Endothelial cell of umbilical vein (primary cell): ENCODE measurements at regions not wholly inside any gene's neighbourhood (a gene's known extent, or its start where the extent isn't known, plus 50 kb on each side); places are given as distances from the start of the nearest gene placed in this dataset.

Source experiments
- BruUV-seq: library from RNA; stranded (reverse); fragments of 400-500 nt; replicated peaks from 2 replicates; lab custom pipeline; 2021; lab: Mats Ljungman, UMichigan
- CTCF ChIA-PET: fragments of 300-600, 350-600 bp; sonication (Branson Sonifier 250); formaldehyde crosslinking; loops from one replicate; lab custom pipeline; 2021; ENCODE audit warnings: antibody characterized with exemption, inconsistent platforms; lab: Charles Lee
- POLR2A ChIA-PET: fragments of 300-600, 350-600 bp; sonication (Branson Sonifier 250); formaldehyde crosslinking; loops from one replicate; lab custom pipeline; 2021; ENCODE audit warnings: antibody characterized with exemption, inconsistent platforms; lab: Charles Lee
- DNase-seq: peaks from one replicate; pipeline ENCODE4 v3.0.0-alpha.2; 2011; ENCODE audit warnings: low read depth, low spot score
- FAIRE-seq: peaks from 2 replicates; lab custom pipeline; 2011; peaks lifted over from hg19 to GRCh38; lab: Jason Lieb, UNC
- H2AFZ ChIP-seq: 2 replicates; pipeline ENCODE4 v1.6.0; 2012; ENCODE audit warnings: low read depth, low read length, control low read depth, inconsistent platforms
- H3K27ac ChIP-seq: 2 replicates; pipeline ENCODE4 v1.5.1; 2011; ENCODE audit warnings: low read depth, mild to moderate bottlenecking, control low read depth, low read length, moderate library complexity; ENCODE audit not compliant: insufficient read depth
- H3K27me3 ChIP-seq, 2 experiments: 2 replicates each; pipeline versions ENCODE4 v1.6.0 to v1.6.1; 2011; ENCODE audit warnings: low read length in 2 of 2, mixed read lengths in 1 of 2; ENCODE audit not compliant: control insufficient read depth in 2 of 2, insufficient read depth in 2 of 2
- H3K36me3 ChIP-seq, 2 experiments: 2 replicates in 1 of 2; 3 replicates in 1 of 2; pipeline ENCODE4 v1.5.1; 2011; ENCODE audit warnings: low read length in 2 of 2, mild to moderate bottlenecking in 1 of 2, moderate library complexity in 1 of 2; ENCODE audit not compliant: control insufficient read depth in 2 of 2, insufficient read depth in 2 of 2; ENCODE audit errors: extremely low read depth in 1 of 2
- H3K4me1 ChIP-seq: 3 replicates; pipeline ENCODE4 v1.5.1; 2011; ENCODE audit warnings: mild to moderate bottlenecking, low read length; ENCODE audit not compliant: control insufficient read depth, insufficient read depth; ENCODE audit errors: extremely low read depth
- H3K4me2 ChIP-seq: 2 replicates; pipeline ENCODE4 v1.6.1; 2011; ENCODE audit warnings: low read length, control low read depth, mixed read lengths; ENCODE audit not compliant: insufficient read depth
- H3K4me3 ChIP-seq, 3 experiments: fragments of 200-600 bp in 1 of 3; sonication (generic), shearing (Covaris generic) in 1 of 3; replicated peaks in 1 of 3; 2 replicates each; pipeline ENCODE4 v1.5.1; 2011 to 2016; ENCODE audit warnings: control low read depth in 3 of 3, low read length in 3 of 3, mild to moderate bottlenecking in 2 of 3, inconsistent platforms in 1 of 3, low read depth in 1 of 3, moderate library complexity in 1 of 3; ENCODE audit not compliant: insufficient read depth in 1 of 3
- H3K79me2 ChIP-seq: 2 replicates; pipeline ENCODE4 v1.6.0; 2012; ENCODE audit warnings: low read length, inconsistent platforms; ENCODE audit not compliant: control insufficient read depth, insufficient read depth
- H3K9ac ChIP-seq: replicated peaks from 2 replicates; pipeline ENCODE3; 2011; ENCODE audit warnings: low read length, control low read depth; ENCODE audit not compliant: insufficient read depth; ENCODE audit errors: extremely low read depth
- H3K9me1 ChIP-seq: replicated peaks from 3 replicates; pipeline ENCODE4 v1.6.0; 2011; ENCODE audit warnings: mild to moderate bottlenecking, low read length; ENCODE audit not compliant: control insufficient read depth, insufficient read depth; ENCODE audit errors: extremely low read depth
- H3K9me3 ChIP-seq: replicated peaks from 2 replicates; pipeline ENCODE4 v1.5.1; 2012; ENCODE audit warnings: low read length, inconsistent platforms; ENCODE audit not compliant: control insufficient read depth, insufficient read depth
- H4K20me1 ChIP-seq: replicated peaks from 2 replicates; pipeline ENCODE3; 2011; ENCODE audit warnings: mild to moderate bottlenecking, low read length; ENCODE audit not compliant: control insufficient read depth, insufficient read depth; ENCODE audit errors: extremely low read depth
- CTCF ChIP-seq, 2 donors: IDR thresholded peaks; 1 replicate in 1 of 2; 2 replicates in 1 of 2; pipeline ENCODE4 v1.5.1; 2011; ENCODE audit warnings: low read length in 2 of 2, mild to moderate bottlenecking in 2 of 2, moderate library complexity in 2 of 2, control low read depth in 1 of 2, inconsistent platforms in 1 of 2, low read depth in 1 of 2; ENCODE audit not compliant: insufficient read depth in 1 of 2; ENCODE audit errors: extremely low read depth in 1 of 2
- FOS ChIP-seq: IDR thresholded peaks from 2 replicates; pipeline ENCODE4 v1.6.1; 2011; ENCODE audit warnings: mild to moderate bottlenecking, low read length, moderate library complexity, borderline replicate concordance; ENCODE audit not compliant: insufficient read depth
- JUN ChIP-seq: IDR thresholded peaks from 2 replicates; pipeline ENCODE4 v1.6.1; 2011; ENCODE audit warnings: borderline replicate concordance, low read depth; ENCODE audit not compliant: insufficient read length, insufficient read depth
- MYC ChIP-seq: IDR thresholded peaks from one replicate; pipeline ENCODE4 v1.6.1; 2011; ENCODE audit warnings: mild to moderate bottlenecking, low read depth, low read length
- POLR2A ChIP-seq: IDR thresholded peaks from 2 replicates; pipeline ENCODE4 v1.6.1; 2012; ENCODE audit warnings: low read depth, mild to moderate bottlenecking, control low read depth, low read length
- POLR2AphosphoS5 ChIP-seq: IDR thresholded peaks from 2 replicates; pipeline ENCODE4 v1.6.1; 2012; ENCODE audit warnings: low read depth, mild to moderate bottlenecking, control low read depth, low read length, moderate library complexity; ENCODE audit not compliant: insufficient read depth
- dilution Hi-C: fragments of 300-500 bp; cut with MboI; formaldehyde crosslinking; loops from one replicate; pipeline ENCODE4 v1.15.0; 2019; ENCODE audit warnings: low sequenced_read_pairs; ENCODE audit not compliant: extremely low pct_ligation_motif_present
- intact Hi-C: fragments of 100-400 bp; cut with micrococcal nuclease; formaldehyde crosslinking; loops from one replicate; pipeline ENCODE4 v1.10.0; 2022

GRCh38 chr4:81854406-81854805 is 382.7 kb upstream of the RASGEF1B start:
- CTCF ChIA-PET: no interaction called here
- no peak for DNase-seq
- no TSS peak for BruUV-seq
- Histone ChIP-seq H3K4me2 (no peak overlapping the region), H3K27me3 (no peaks in the 10 kb centered on the region), H3K36me3 (no peaks in the 10 kb centered on the region), H3K9me3 (no peaks in the 10 kb centered on the region), H4K20me1 (no peaks in the 10 kb centered on the region), H3K4me3 (no peak overlapping the region), H3K27ac (no peak overlapping the region), H3K4me1 (no peaks in the 10 kb centered on the region), H3K9me1 (no peaks in the 10 kb centered on the region), H2AFZ (no peak overlapping the region), H3K79me2 (no peaks in the 10 kb centered on the region), H3K9ac (no peak overlapping the region)
- intact Hi-C loops: no loop called here
- TF ChIP-seq JUN (no peak), MYC (no peak), POLR2A (no peak), POLR2AphosphoS5 (no peak), FOS (no peak)
- FAIRE-seq: no peak
- POLR2A ChIA-PET: no interaction called here
- dilution Hi-C loops: no loop called here

DNA sequence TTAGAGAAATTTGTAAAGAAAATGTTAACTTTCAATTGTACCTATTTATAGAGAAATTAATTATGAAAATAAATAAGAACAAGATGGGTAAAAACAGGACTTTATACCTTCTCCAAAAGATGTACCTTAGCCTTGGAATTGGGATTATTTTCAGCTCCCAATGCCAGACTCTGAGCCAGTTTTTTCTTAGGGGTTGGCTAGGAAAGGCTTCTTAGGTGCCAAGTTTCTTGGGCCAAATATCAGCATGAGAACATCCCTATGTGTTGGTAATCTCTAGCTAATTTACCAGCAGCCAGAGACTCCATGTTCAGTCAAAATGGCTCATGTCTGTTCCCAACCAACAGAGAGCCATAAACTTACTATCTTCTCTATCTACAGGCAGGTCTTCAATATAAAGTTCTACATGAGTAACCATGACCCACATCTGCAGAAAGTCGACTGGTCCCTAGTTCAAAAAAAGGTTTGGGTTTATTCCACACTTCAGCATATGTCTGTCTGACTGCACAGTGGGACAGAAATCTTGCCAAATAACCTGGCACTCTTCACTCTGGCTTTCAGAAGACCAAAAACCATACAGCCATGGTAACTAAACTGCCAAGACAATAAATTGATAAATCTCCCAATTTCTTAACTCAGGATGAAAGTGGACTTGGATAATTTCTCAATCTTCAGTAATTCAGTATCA is 380.5 kb upstream of the RASGEF1B start:
- dilution Hi-C loops (no loop called here), intact Hi-C loops (no loop called here)
- H3K4me1 ChIP-seq: no peaks in the 10 kb centered on the region
- no peak overlapping the region for H2AFZ ChIP-seq
- no peaks in the 10 kb centered on the region for H4K20me1 ChIP-seq
- no peaks in the 10 kb centered on the region for H3K36me3 ChIP-seq
- CTCF ChIA-PET: no interaction called here
- BruUV-seq: no TSS peak
- H3K9me3 ChIP-seq: no peaks in the 10 kb centered on the region
- no peak overlapping the region for H3K4me2 ChIP-seq
- no peak overlapping the region for H3K27ac ChIP-seq
- DNase-seq (no peak), FAIRE-seq (no peak)
- no peak for TF ChIP-seq MYC
- no peak for TF ChIP-seq CTCF (IDR thresholded peaks at IDR 0.05; ENCODE audit: extremely low read depth in 1 of 2, insufficient read depth in 1 of 2, low read depth in 1 of 2, low read length in 2 of 2)
- TF ChIP-seq FOS: no peak
- TF ChIP-seq POLR2A: no peak
- no peak for TF ChIP-seq POLR2AphosphoS5
- no peak overlapping the region for H3K9ac ChIP-seq
- no peaks in the 10 kb centered on the region for H3K79me2 ChIP-seq
- POLR2A ChIA-PET: no interaction called here
- no peaks in the 10 kb centered on the region for H3K27me3 ChIP-seq
- H3K9me1 ChIP-seq: no peaks in the 10 kb centered on the region
- no peak overlapping the region for H3K4me3 ChIP-seq
